ENCODE measurements at regions not wholly inside any gene's neighbourhood (a gene's known extent, or its start where the extent isn't known, plus 50 kb on each side); places are given as distances from the start of the nearest gene placed in this dataset.

GRCh38 chr12:88957358-88957757 lies 377.1 kb upstream of the KITLG start:
- TF ChIP-seq TAF1 (IDR thresholded peaks at IDR 0.05; ENCODE audit: low read depth) (no peak), REST (IDR thresholded peaks at IDR 0.05; ENCODE audit: low read depth) (no peak), YY1 (IDR thresholded peaks at IDR 0.05; ENCODE audit: low read depth) (no peak), EP300 (IDR thresholded peaks at IDR 0.05; ENCODE audit: borderline replicate concordance) (no peak), TCF12 (IDR thresholded peaks at IDR 0.05; ENCODE audit: low read depth) (no peak), FOXM1 (IDR thresholded peaks at IDR 0.05; ENCODE audit: borderline replicate concordance, low read depth) (no peak), TEAD4 (IDR thresholded peaks at IDR 0.05) (no peak), RAD21 (IDR thresholded peaks at IDR 0.05; ENCODE audit: low read depth) (no peak), CREB1 (IDR thresholded peaks at IDR 0.05; ENCODE audit: low read depth) (no peak), CEBPB (IDR thresholded peaks at IDR 0.05) (no peak)
